ENCODE measurements at regions not wholly inside any gene's neighbourhood (a gene's known extent, or its start where the extent isn't known, plus 50 kb on each side); places are given as distances from the start of the nearest gene placed in this dataset.

GRCh38 chr9:16119261-16120230, 566.7 kb downstream of the CCDC171 start:
- TF ChIP-seq CTCF (IDR thresholded peaks at IDR 0.05; ENCODE audit: borderline replicate concordance, control extremely low read depth, extremely low read depth, insufficient read depth, missing control alignments) = no peak
- in situ Hi-C loops (cut with MboI; ENCODE audit: low sequenced_read_pairs, unreplicated experiment) = no loop called here
- DNase-seq (ENCODE audit: low spot score) = no peak

- in situ Hi-C loops (cut with MboI; ENCODE audit: low sequenced_read_pairs, unreplicated experiment) = no loop called here
- no peak for TF ChIP-seq CTCF (IDR thresholded peaks at IDR 0.05; ENCODE audit: borderline replicate concordance, control extremely low read depth, extremely low read depth, insufficient read depth, missing control alignments)
These were observed 567.4 kb downstream of the CCDC171 start for GRCh38 chr9:16120231-16120641.

GRCh38 chr9:16120727-16121126, 567.9 kb downstream of the CCDC171 start:
- TF ChIP-seq CTCF (IDR thresholded peaks at IDR 0.05; ENCODE audit: borderline replicate concordance, control extremely low read depth, extremely low read depth, insufficient read depth, missing control alignments) = no peak
- no peak for DNase-seq (ENCODE audit: low spot score)
- in situ Hi-C loops (cut with MboI; ENCODE audit: low sequenced_read_pairs, unreplicated experiment) = no loop called here

More at GRCh38 chr9:16120231-16120641, 567.4 kb downstream of the CCDC171 start:
- DNase-seq (ENCODE audit: low spot score) = no peak

GRCh38 chr9:16121168-16121567, 568.3 kb downstream of the CCDC171 start:
- in situ Hi-C loops (cut with MboI; ENCODE audit: low sequenced_read_pairs, unreplicated experiment) = no loop called here
- DNase-seq (ENCODE audit: low spot score) = no peak
- TF ChIP-seq CTCF (IDR thresholded peaks at IDR 0.05; ENCODE audit: borderline replicate concordance, control extremely low read depth, extremely low read depth, insufficient read depth, missing control alignments) = no peak

GRCh38 chr9:16121601-16122286, 568.9 kb downstream of the CCDC171 start:
- TF ChIP-seq CTCF (IDR thresholded peaks at IDR 0.05; ENCODE audit: borderline replicate concordance, control extremely low read depth, extremely low read depth, insufficient read depth, missing control alignments) = no peak
- in situ Hi-C loops (cut with MboI; ENCODE audit: low sequenced_read_pairs, unreplicated experiment) = no loop called here
- DNase-seq (ENCODE audit: low spot score) = no peak

- in situ Hi-C loops (cut with MboI; ENCODE audit: low sequenced_read_pairs, unreplicated experiment) = no loop called here
- TF ChIP-seq CTCF (IDR thresholded peaks at IDR 0.05; ENCODE audit: borderline replicate concordance, control extremely low read depth, extremely low read depth, insufficient read depth, missing control alignments) = no peak
- no peak for DNase-seq (ENCODE audit: low spot score)
These were observed 572.8 kb downstream of the CCDC171 start for GRCh38 chr9:16125629-16126028.

Data from GM13976 (cell line).